K562 (cell line): ENCODE measurements at regions not wholly inside any gene's neighbourhood (a gene's known extent, or its start where the extent isn't known, plus 50 kb on each side); places are given as distances from the start of the nearest gene placed in this dataset.

ENCODE experiments used
- CTCF ChIP-seq, 3 experiments: IDR thresholded peaks in 2 of 3; conservative IDR thresholded peaks in 1 of 3; 2 replicates each; pipeline ENCODE4 v1.5.1; 2011 to 2012; ENCODE audit warnings: low read length in 3 of 3, mild to moderate bottlenecking in 3 of 3, control low read depth in 2 of 3, improper control_type of control experiment in 1 of 3, inconsistent platforms in 1 of 3, low read depth in 1 of 3, mixed read lengths in 1 of 3, moderate library complexity in 1 of 3; ENCODE audit not compliant: insufficient read depth in 2 of 3
- NCOA1 ChIP-seq: fragments of 450-650 bp; IDR thresholded peaks from 2 replicates; pipeline ENCODE4 v1.6.1; 2016; ENCODE audit warnings: low read depth
- PRDM10 ChIP-seq: fragments of 450-650 bp; IDR thresholded peaks from 2 replicates; pipeline ENCODE4 v1.6.1; 2018; ENCODE audit not compliant: partially characterized antibody
- RHOXF2B ChIP-seq: fragments of 250-450 bp; sonication (Bioruptor Pico); conservative IDR thresholded peaks from 2 replicates; pipeline ENCODE4 v1.5.1; 2021
- ZNF740 ChIP-seq, 3 experiments: fragments of 200-800 bp in 1 of 3; sonication (Bioruptor generic) in 1 of 3; sonication (generic) in 1 of 3; formaldehyde crosslinking in 1 of 3; IDR thresholded peaks; 2 replicates each; pipeline versions ENCODE4 v1.6.1 to v1.8.0; 2016 to 2022; ENCODE audit warnings: mild to moderate bottlenecking in 2 of 3, missing compliant biosample characterization in 2 of 3, missing genetic modification characterization in 2 of 3, missing genetic modification reagents in 1 of 3
- ZNF79 ChIP-seq: fragments of 250-450 bp; sonication (Bioruptor Pico); IDR thresholded peaks from 2 replicates; pipeline ENCODE4 v1.4.0; 2020; ENCODE audit warnings: low read depth, mild to moderate bottlenecking, moderate library complexity
- TF ChIP-seq, protein P1 (sequence below): sonication (generic); formaldehyde crosslinking; IDR thresholded peaks from 2 replicates; pipeline ENCODE4 v1.8.0; 2023; ENCODE audit warnings: missing genetic modification reagents, mild to moderate bottlenecking, borderline replicate concordance

DNA sequence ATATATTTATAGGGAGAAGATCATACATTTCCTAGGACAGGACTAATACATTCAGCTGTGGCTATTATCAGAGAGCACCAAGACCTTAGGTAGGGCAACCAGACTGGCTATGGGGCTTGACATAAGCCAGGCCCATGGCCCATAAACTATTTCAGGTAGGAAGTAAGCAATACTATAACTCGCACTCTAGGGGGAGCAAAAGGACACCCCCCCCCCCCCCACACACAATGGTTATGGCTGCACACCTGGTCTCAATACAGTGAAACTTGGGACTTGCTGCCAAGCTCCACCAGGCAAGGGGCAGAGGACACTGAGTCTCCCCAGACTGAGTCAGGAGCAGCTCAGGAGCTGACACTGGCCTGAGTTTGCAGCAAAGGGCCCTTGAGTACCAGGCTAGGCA lies 348.9 kb upstream of the ASIC2 start (continued):
- TF ChIP-seq, protein P1, sequence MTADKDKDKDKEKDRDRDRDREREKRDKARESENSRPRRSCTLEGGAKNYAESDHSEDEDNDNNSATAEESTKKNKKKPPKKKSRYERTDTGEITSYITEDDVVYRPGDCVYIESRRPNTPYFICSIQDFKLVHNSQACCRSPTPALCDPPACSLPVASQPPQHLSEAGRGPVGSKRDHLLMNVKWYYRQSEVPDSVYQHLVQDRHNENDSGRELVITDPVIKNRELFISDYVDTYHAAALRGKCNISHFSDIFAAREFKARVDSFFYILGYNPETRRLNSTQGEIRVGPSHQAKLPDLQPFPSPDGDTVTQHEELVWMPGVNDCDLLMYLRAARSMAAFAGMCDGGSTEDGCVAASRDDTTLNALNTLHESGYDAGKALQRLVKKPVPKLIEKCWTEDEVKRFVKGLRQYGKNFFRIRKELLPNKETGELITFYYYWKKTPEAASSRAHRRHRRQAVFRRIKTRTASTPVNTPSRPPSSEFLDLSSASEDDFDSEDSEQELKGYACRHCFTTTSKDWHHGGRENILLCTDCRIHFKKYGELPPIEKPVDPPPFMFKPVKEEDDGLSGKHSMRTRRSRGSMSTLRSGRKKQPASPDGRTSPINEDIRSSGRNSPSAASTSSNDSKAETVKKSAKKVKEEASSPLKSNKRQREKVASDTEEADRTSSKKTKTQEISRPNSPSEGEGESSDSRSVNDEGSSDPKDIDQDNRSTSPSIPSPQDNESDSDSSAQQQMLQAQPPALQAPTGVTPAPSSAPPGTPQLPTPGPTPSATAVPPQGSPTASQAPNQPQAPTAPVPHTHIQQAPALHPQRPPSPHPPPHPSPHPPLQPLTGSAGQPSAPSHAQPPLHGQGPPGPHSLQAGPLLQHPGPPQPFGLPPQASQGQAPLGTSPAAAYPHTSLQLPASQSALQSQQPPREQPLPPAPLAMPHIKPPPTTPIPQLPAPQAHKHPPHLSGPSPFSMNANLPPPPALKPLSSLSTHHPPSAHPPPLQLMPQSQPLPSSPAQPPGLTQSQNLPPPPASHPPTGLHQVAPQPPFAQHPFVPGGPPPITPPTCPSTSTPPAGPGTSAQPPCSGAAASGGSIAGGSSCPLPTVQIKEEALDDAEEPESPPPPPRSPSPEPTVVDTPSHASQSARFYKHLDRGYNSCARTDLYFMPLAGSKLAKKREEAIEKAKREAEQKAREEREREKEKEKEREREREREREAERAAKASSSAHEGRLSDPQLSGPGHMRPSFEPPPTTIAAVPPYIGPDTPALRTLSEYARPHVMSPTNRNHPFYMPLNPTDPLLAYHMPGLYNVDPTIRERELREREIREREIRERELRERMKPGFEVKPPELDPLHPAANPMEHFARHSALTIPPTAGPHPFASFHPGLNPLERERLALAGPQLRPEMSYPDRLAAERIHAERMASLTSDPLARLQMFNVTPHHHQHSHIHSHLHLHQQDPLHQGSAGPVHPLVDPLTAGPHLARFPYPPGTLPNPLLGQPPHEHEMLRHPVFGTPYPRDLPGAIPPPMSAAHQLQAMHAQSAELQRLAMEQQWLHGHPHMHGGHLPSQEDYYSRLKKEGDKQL (CRISPR knock-in tag) = no peak
- TF ChIP-seq ZNF740 (CRISPR knock-in tag; IDR thresholded peaks at IDR 0.05) (peak; percentile 80), ZNF740 (tag; IDR thresholded peaks at IDR 0.05) (peak in 1 of 2 experiments; percentile 86; a peak in 2 of 4 replicates), ZNF79 (CRISPR knock-in tag) (no peak), NCOA1 (no peak), RHOXF2B (CRISPR knock-in tag) (no peak), PRDM10 (peak; percentile 32), CTCF (IDR thresholded peaks at IDR 0.05 in 2 of 3, conservative IDR thresholded peaks at IDR 0.05 in 1 of 3; ENCODE audit: insufficient read depth in 2 of 3, low read depth in 1 of 3, low read length in 3 of 3) (peak; percentile 42 to 69 (median 49))
